ENCODE measurements at regions not wholly inside any gene's neighbourhood (a gene's known extent, or its start where the extent isn't known, plus 50 kb on each side); places are given as distances from the start of the nearest gene placed in this dataset.

DNA sequence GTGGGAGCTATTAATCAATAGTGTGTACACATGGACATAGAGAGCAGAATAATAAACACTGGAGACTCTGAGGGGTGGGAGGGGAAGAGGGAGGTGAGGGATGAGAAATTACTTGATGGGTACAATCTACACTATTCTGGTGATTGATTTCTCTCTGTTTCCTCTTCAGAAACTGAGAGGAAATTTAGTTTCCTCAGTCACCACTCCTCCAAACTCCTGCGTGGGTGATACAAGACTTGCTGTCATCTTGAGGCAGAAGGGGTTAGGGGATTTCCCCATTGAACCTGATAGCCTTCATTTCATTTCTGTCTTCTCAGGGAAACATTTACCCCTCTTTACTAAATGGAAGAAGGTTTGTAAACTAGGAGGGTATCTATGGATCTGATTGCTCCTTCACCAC lies 84.3 kb upstream of the ESR1 start:
- 89 to 100% methylated on average over 1 of the region's 1 CpG for WGBS, 2 experiments (ENCODE audit: insufficient coverage in 1 of 2, insufficient read length in 1 of 2)
- TF ChIP-seq, protein P1, sequence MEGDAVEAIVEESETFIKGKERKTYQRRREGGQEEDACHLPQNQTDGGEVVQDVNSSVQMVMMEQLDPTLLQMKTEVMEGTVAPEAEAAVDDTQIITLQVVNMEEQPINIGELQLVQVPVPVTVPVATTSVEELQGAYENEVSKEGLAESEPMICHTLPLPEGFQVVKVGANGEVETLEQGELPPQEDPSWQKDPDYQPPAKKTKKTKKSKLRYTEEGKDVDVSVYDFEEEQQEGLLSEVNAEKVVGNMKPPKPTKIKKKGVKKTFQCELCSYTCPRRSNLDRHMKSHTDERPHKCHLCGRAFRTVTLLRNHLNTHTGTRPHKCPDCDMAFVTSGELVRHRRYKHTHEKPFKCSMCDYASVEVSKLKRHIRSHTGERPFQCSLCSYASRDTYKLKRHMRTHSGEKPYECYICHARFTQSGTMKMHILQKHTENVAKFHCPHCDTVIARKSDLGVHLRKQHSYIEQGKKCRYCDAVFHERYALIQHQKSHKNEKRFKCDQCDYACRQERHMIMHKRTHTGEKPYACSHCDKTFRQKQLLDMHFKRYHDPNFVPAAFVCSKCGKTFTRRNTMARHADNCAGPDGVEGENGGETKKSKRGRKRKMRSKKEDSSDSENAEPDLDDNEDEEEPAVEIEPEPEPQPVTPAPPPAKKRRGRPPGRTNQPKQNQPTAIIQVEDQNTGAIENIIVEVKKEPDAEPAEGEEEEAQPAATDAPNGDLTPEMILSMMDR (conservative IDR thresholded peaks at IDR 0.05) = no peak

DNA sequence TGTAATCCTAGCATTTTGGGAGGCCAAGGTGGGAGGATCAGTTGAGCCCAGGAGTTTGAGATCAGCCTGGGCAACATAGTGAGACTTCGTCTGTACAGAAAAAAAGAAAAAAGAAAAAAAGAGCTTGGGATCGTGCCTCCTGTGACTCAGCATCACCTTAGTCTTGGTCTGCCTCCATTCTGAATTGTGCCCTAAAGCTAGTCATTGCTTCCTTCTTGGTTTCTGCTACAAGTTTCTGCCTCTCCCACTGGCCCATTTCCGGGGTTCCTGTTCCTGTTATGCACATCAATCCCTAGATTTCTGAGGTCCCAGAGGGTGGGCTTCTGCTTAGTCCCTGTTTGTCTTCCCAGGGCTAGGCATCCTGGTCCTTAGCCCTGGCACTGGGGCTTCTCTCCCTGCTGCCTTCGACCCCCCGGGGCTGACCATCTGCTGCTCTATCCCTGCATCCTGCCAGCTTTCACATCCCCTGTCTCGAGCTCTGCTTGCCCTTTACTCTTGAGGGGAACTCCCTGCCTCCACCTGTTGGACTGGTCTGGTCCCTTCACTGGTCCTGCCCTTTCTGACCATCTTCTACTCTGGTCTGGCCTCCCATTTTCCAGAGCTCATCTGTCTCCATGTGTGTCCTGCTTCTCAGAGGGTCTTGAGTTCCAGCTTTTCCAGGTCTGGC lies 77.5 kb upstream of the ESR1 start:
- Histone ChIP-seq H3K9ac (ENCODE audit: extremely low read depth, low read length, poor library complexity, severe bottlenecking) (no peak overlapping the region), H3K4me3 (ENCODE audit: low read length) (no peak overlapping the region), H3K4me1 (ENCODE audit: control insufficient read depth, insufficient read depth, low read length) (no peaks in the 10 kb centered on the region), H3K9me3 (ENCODE audit: control insufficient read depth, low read length) (peaks cover 14% of the 10 kb centered on the region), H3K36me3 (ENCODE audit: control insufficient read depth, insufficient read depth, low read length) (no peaks in the 10 kb centered on the region), H3K27me3 (ENCODE audit: control insufficient read depth, insufficient read depth, low read length, poor library complexity, severe bottlenecking) (no peaks in the 10 kb centered on the region), H3K27ac (ENCODE audit: low read depth, low read length) (no peak overlapping the region)
- 82 to 90% methylated on average over 4 to 6 of the region's 6 CpGs for WGBS, 2 experiments (ENCODE audit: insufficient coverage in 1 of 2, insufficient read length in 1 of 2)
- Mint-ChIP-seq H3K36me3 (ENCODE audit: low read depth) (no peaks in the 10 kb centered on the region), H3K9me3 (peaks cover 3% of the 10 kb centered on the region), H3K27ac (no peak overlapping the region), H3K27me3 (ENCODE audit: insufficient read depth) (no peaks in the 10 kb centered on the region), H3K4me3 (no peak overlapping the region), H3K4me1 (no peaks in the 10 kb centered on the region)
- TF ChIP-seq, protein P1 (conservative IDR thresholded peaks at IDR 0.05) = peak; percentile 39
- DNase-seq = peak; percentile 45

More for the DNA sequence above, 84.3 kb upstream of the ESR1 start:
- H3K27me3 Mint-ChIP-seq (ENCODE audit: insufficient read depth) = no peaks in the 10 kb centered on the region
- H3K36me3 ChIP-seq (ENCODE audit: control insufficient read depth, insufficient read depth, low read length) = no peaks in the 10 kb centered on the region
- H3K9me3 Mint-ChIP-seq = no peaks in the 10 kb centered on the region
- H3K4me1 Mint-ChIP-seq = peaks cover 12% of the 10 kb centered on the region
- H3K36me3 Mint-ChIP-seq (ENCODE audit: low read depth) = no peaks in the 10 kb centered on the region
- no peaks in the 10 kb centered on the region for H3K9me3 ChIP-seq (ENCODE audit: control insufficient read depth, low read length)
- H3K27me3 ChIP-seq (ENCODE audit: control insufficient read depth, insufficient read depth, low read length, poor library complexity, severe bottlenecking) = no peaks in the 10 kb centered on the region
- no peak overlapping the region for H3K4me3 ChIP-seq (ENCODE audit: low read length)
- DNase-seq = no peak
- no peak overlapping the region for H3K9ac ChIP-seq (ENCODE audit: extremely low read depth, low read length, poor library complexity, severe bottlenecking)
- no peaks in the 10 kb centered on the region for H3K4me1 ChIP-seq (ENCODE audit: control insufficient read depth, insufficient read depth, low read length)
- no peak overlapping the region for H3K27ac Mint-ChIP-seq
- no peak overlapping the region for H3K4me3 Mint-ChIP-seq
- no peak overlapping the region for H3K27ac ChIP-seq (ENCODE audit: low read depth, low read length)

DNA sequence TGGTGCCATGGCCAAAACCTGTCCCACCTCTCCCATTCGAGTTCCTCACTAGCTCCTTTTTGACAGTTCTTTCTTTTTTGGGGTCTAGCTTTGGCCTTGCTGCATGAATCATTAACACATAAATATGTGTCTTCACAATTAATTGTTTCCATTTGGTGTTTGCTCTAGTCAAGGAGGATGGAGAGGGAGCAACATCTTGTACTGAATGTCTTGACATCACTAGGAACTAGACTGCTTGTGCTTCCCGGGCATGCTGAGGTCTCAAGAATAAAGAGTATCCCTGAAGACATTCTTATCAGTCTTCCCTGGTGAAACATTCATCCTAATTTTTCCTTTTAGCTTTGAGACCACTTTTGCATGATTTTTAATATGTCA lies 77.0 kb upstream of the ESR1 start:
- 88% methylated on average over 1 to 2 of the region's 2 CpGs for WGBS, 2 experiments (ENCODE audit: insufficient coverage in 1 of 2, insufficient read length in 1 of 2)
- no peaks in the 10 kb centered on the region for H3K27me3 ChIP-seq (ENCODE audit: control insufficient read depth, insufficient read depth, low read length, poor library complexity, severe bottlenecking)
- Mint-ChIP-seq H3K4me3 (no peak overlapping the region), H3K27ac (no peak overlapping the region), H3K36me3 (ENCODE audit: low read depth) (no peaks in the 10 kb centered on the region), H3K4me1 (peaks cover 4% of the 10 kb centered on the region), H3K9me3 (peaks cover 3% of the 10 kb centered on the region), H3K27me3 (ENCODE audit: insufficient read depth) (no peaks in the 10 kb centered on the region)
- no peaks in the 10 kb centered on the region for H3K4me1 ChIP-seq (ENCODE audit: control insufficient read depth, insufficient read depth, low read length)
- H3K4me3 ChIP-seq (ENCODE audit: low read length) = no peak overlapping the region
- H3K9me3 ChIP-seq (ENCODE audit: control insufficient read depth, low read length) = peaks cover 14% of the 10 kb centered on the region
- DNase-seq = no peak
- no peak overlapping the region for H3K9ac ChIP-seq (ENCODE audit: extremely low read depth, low read length, poor library complexity, severe bottlenecking)
- no peaks in the 10 kb centered on the region for H3K36me3 ChIP-seq (ENCODE audit: control insufficient read depth, insufficient read depth, low read length)
- TF ChIP-seq, protein P1 (conservative IDR thresholded peaks at IDR 0.05) = no peak
- no peak overlapping the region for H3K27ac ChIP-seq (ENCODE audit: low read depth, low read length)

Data from endodermal cell (in vitro differentiated cells).